GM12874 (cell line): ENCODE measurements at regions not wholly inside any gene's neighbourhood (a gene's known extent, or its start where the extent isn't known, plus 50 kb on each side); places are given as distances from the start of the nearest gene placed in this dataset.

Experiments used
- CTCF ChIP-seq: IDR thresholded peaks from 2 replicates; pipeline ENCODE4 v1.5.1; 2011; ENCODE audit warnings: low read depth, mild to moderate bottlenecking, control low read depth, low read length, moderate library complexity; ENCODE audit not compliant: insufficient read depth

- no peak for TF ChIP-seq CTCF
Observed at GRCh38 chr2:100682536-100682935, 119.7 kb downstream of the PDCL3 start.

GRCh38 chr2:100683231-100683630, 120.4 kb downstream of the PDCL3 start:
- TF ChIP-seq CTCF, result no peak

DNA sequence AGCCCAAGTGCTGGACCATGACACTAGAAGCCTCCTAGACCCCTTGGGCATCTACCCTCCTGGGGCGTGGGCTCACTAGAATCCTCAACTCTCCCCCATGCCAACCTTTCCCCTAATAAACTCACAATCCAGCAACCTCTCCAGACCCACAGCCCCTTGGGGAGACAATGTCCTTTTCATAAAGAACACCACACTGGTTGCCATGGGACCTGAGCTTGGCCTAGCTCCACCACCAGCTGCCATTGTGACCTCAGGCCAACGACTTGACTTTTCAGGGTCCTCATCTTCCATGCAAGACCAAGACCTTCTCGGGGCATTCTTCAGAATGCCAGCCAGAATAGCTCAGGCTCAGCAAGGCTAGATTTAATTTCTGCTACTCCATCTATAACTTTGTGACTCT, 128.1 kb upstream of the NPAS2 start:
- no peak for TF ChIP-seq CTCF

- TF ChIP-seq CTCF, result no peak
Observed at GRCh38 chr2:100692381-100692780, 127.6 kb upstream of the NPAS2 start.

DNA sequence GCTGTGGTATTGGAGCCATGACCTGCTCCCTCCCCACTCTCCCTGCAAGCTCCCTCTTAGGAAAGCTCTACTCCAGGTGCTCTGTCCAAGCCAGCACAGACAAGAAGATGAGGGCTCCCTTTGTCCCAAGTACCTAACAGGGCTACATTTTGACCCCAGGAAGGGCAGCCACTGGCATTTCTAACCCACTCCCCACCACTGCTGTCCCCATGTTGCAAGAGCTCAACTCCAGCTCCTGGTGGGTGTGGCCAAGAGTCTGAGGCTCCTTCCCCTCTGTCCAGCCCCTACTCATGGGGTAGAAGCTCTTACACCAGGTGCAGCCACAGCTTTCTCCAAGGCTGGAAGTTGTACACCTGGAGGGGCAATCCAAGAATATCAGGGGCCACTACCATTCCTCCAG, 127.0 kb upstream of the NPAS2 start:
- TF ChIP-seq CTCF, result no peak

DNA sequence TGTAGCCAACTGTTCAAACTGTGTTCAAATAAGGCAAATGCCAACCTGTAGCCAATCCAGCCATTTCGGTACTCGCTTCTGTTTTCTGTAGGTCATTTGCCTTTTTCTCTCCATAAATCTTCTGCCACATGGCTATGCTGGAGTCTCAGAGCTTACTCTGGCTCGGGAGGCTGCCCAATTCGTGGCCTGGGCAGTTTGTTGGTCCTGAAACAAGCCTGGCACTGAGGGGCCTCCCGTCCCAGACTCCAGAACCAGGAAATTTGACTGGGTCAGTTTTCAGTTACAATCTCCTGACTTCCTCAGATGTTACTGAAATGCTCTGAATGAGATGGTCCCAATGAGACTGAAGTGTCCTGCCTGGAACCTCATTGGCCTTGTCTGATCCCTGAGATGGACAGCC, 120.8 kb upstream of the NPAS2 start:
- TF ChIP-seq CTCF, result no peak

DNA sequence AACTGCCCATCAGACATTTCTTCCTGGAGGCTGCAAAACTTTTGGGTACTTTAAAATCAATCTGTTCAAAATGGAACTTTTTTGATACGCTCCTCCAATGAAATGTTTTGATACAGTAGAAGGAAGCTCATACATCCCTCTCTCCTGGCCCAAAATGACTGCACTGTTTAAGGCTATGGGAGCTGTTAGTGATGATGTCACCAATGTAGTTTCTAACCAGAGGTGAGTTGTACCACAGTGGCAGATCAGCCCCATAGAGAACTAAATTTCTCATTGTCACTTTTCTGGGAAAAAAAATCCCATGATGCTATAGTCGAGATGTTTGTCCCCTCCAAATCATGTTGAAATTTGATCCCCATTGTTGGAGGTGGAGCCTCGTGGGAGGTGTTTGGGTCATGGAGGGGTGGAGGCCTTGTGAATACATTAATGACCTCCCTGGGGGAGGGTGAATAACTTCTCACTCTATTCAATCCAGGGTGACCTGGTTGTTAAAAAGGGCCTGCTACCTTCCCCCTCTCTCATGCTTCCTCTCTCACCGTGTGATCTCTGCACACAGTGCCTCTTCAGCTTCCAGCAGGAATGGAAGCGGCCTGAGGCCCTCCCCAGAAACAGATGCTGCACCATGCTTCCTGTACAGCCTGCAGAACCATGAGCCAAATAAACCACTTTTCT, 117.4 kb upstream of the NPAS2 start:
- no peak for TF ChIP-seq CTCF
